Trophoblast cell (in vitro differentiated cells and primary cell): ENCODE measurements at regions not wholly inside any gene's neighbourhood (a gene's known extent, or its start where the extent isn't known, plus 50 kb on each side); places are given as distances from the start of the nearest gene placed in this dataset.

Experiments
- DNase-seq, 2 donors: peaks; one replicate each; pipeline ENCODE4 v3.0.0-alpha.2; 2016
- H2AFZ ChIP-seq: 2 replicates; pipeline ENCODE4 v1.6.1; 2013; ENCODE audit warnings: low read length, moderate library complexity, mild to moderate bottlenecking; ENCODE audit not compliant: insufficient read depth, poor library complexity
- H2AK5ac ChIP-seq: 2 replicates; pipeline ENCODE4 v1.6.1; 2013; ENCODE audit warnings: mild to moderate bottlenecking, low read length
- H2BK120ac ChIP-seq: 2 replicates; pipeline ENCODE4 v1.6.1; 2013; ENCODE audit warnings: low read length, mild to moderate bottlenecking, moderate library complexity; ENCODE audit not compliant: insufficient read depth, poor library complexity
- H2BK12ac ChIP-seq: 2 replicates; pipeline ENCODE4 v1.6.1; 2013; ENCODE audit warnings: mild to moderate bottlenecking, low read length, moderate library complexity
- H2BK5ac ChIP-seq: 2 replicates; pipeline ENCODE4 v1.6.1; 2013; ENCODE audit warnings: low read length, low read depth, moderate library complexity, mild to moderate bottlenecking; ENCODE audit not compliant: poor library complexity
- H3K14ac ChIP-seq: 2 replicates; pipeline ENCODE4 v1.6.1; 2013; ENCODE audit warnings: mild to moderate bottlenecking, low read length
- H3K18ac ChIP-seq: 2 replicates; pipeline ENCODE4 v1.6.1; 2013; ENCODE audit warnings: mild to moderate bottlenecking, low read length
- H3K23ac ChIP-seq: 2 replicates; pipeline ENCODE4 v1.6.1; 2013; ENCODE audit warnings: low read length
- H3K27ac ChIP-seq: 2 replicates; pipeline ENCODE4 v1.5.1; 2013; ENCODE audit warnings: low read depth, mild to moderate bottlenecking, inconsistent platforms, low read length, moderate library complexity
- H3K27me3 ChIP-seq: 2 replicates; pipeline ENCODE4 v1.6.1; 2013; ENCODE audit warnings: inconsistent platforms, mild to moderate bottlenecking, low read length, moderate library complexity; ENCODE audit not compliant: insufficient read depth
- H3K36me3 ChIP-seq, 2 experiments: 1 replicate in 1 of 2; 2 replicates in 1 of 2; pipeline ENCODE4 v1.6.1; 2013; ENCODE audit warnings: low read length in 2 of 2, mild to moderate bottlenecking in 2 of 2, moderate library complexity in 1 of 2; ENCODE audit not compliant: insufficient read depth in 2 of 2, control insufficient read depth in 1 of 2
- H3K4ac ChIP-seq: 2 replicates; pipeline ENCODE4 v1.6.1; 2013; ENCODE audit warnings: low read depth, mild to moderate bottlenecking, low read length, moderate library complexity
- H3K4me1 ChIP-seq, 2 experiments: 1 replicate in 1 of 2; 2 replicates in 1 of 2; pipeline ENCODE4 v1.6.1; 2013; ENCODE audit warnings: low read length in 2 of 2, mild to moderate bottlenecking in 2 of 2, moderate library complexity in 1 of 2; ENCODE audit not compliant: insufficient read depth in 2 of 2, control insufficient read depth in 1 of 2
- H3K4me2 ChIP-seq: 2 replicates; pipeline ENCODE4 v1.6.1; 2013; ENCODE audit warnings: inconsistent platforms, mild to moderate bottlenecking, low read length, moderate library complexity
- H3K4me3 ChIP-seq: 2 replicates; pipeline ENCODE4 v1.5.1; 2013; ENCODE audit warnings: mild to moderate bottlenecking, low read depth, low read length, inconsistent platforms
- H3K79me1 ChIP-seq: one replicate; pipeline ENCODE4 v1.6.1; 2013; ENCODE audit warnings: low read length
- H3K79me2 ChIP-seq: 2 replicates; pipeline ENCODE4 v1.6.1; 2013; ENCODE audit warnings: low read length, mild to moderate bottlenecking; ENCODE audit not compliant: control insufficient read depth, insufficient read depth, poor library complexity
- H3K9ac ChIP-seq: 2 replicates; pipeline ENCODE4 v1.6.1; 2013; ENCODE audit warnings: mild to moderate bottlenecking, low read length
- H3K9me3 ChIP-seq: 2 replicates; pipeline ENCODE4 v1.6.1; 2013; ENCODE audit warnings: low read depth, mild to moderate bottlenecking, control low read depth, inconsistent platforms, low read length; ENCODE audit not compliant: insufficient read depth
- H4K12ac ChIP-seq: 2 replicates; pipeline ENCODE4 v1.6.1; 2013; ENCODE audit warnings: low read depth, mild to moderate bottlenecking, low read length, moderate library complexity
- H4K8ac ChIP-seq: 2 replicates; pipeline ENCODE4 v1.6.1; 2013; ENCODE audit warnings: low read depth, mild to moderate bottlenecking, low read length, moderate library complexity
- H4K91ac ChIP-seq: one replicate; pipeline ENCODE4 v1.6.1; 2013; ENCODE audit warnings: low read depth, mild to moderate bottlenecking, low read length, moderate library complexity
- WGBS: extraction: QIAGEN DNeasy Blood & Tissue Kit; methylation state at CpG from one replicate; pipeline ENCODE4 v1.1.7; 2013; ENCODE audit warnings: missing lambda C conversion rate; ENCODE audit not compliant: insufficient read length, insufficient coverage; ENCODE audit errors: extremely low coverage; 5-methylcytosine and 5-hydroxymethylcytosine counted together

- H3K4me2 ChIP-seq: no peak overlapping the region
- DNase-seq: no peak
- H3K4ac ChIP-seq: no peak overlapping the region
- H3K9me3 ChIP-seq: no peaks in the 10 kb centered on the region
- no peaks in the 10 kb centered on the region for H3K79me1 ChIP-seq
- H3K14ac ChIP-seq: no peak overlapping the region
- no CpG with 5 or more reads among the region's 3 CpGs for WGBS
- H4K12ac ChIP-seq: no peak overlapping the region
- no peak overlapping the region for H2AK5ac ChIP-seq
- H2BK5ac ChIP-seq: no peak overlapping the region
- H3K4me3 ChIP-seq: no peak overlapping the region
- no peaks in the 10 kb centered on the region for H3K79me2 ChIP-seq
- no peak overlapping the region for H3K27ac ChIP-seq
- no peaks in the 10 kb centered on the region for H3K27me3 ChIP-seq
- no peak overlapping the region for H2AFZ ChIP-seq
- H2BK12ac ChIP-seq: no peak overlapping the region
- no peak overlapping the region for H3K9ac ChIP-seq
- H4K91ac ChIP-seq: no peak overlapping the region
- no peak overlapping the region for H3K23ac ChIP-seq
- no peak overlapping the region for H3K18ac ChIP-seq
- no peak overlapping the region for H2BK120ac ChIP-seq
- H4K8ac ChIP-seq: no peak overlapping the region
- H3K4me1 ChIP-seq: peaks cover 2 to 4% of the 10 kb centered on the region in 2 experiments
- no peaks in the 10 kb centered on the region for H3K36me3 ChIP-seq
These were observed 152.3 kb downstream of the DMRTA2 start for GRCh38 chr1:50270926-50271325.

- Histone ChIP-seq H3K4me2 (no peak overlapping the region), H2BK120ac (no peak overlapping the region), H3K27me3 (no peaks in the 10 kb centered on the region), H2AK5ac (no peak overlapping the region), H4K8ac (no peak overlapping the region), H3K27ac (no peak overlapping the region), H3K9me3 (no peaks in the 10 kb centered on the region), H3K4me1 (no peaks in the 10 kb centered on the region), H4K91ac (no peak overlapping the region), H3K4me3 (no peak overlapping the region), H3K4ac (no peak overlapping the region), H3K9ac (no peak overlapping the region), H3K14ac (no peak overlapping the region), H3K18ac (no peak overlapping the region), H3K79me2 (no peaks in the 10 kb centered on the region), H3K23ac (no peak overlapping the region), H2BK12ac (no peak overlapping the region), H2AFZ (no peak overlapping the region), H3K79me1 (no peaks in the 10 kb centered on the region), H4K12ac (no peak overlapping the region), H3K36me3 (no peaks in the 10 kb centered on the region), H2BK5ac (no peak overlapping the region)
- peak; percentile 20 to 54 for DNase-seq
- WGBS: no CpG with 5 or more reads among the region's 7 CpGs
These were observed 155.2 kb downstream of the DMRTA2 start for GRCh38 chr1:50268049-50268448.

- H3K4ac ChIP-seq: no peak overlapping the region
- no peak overlapping the region for H2AK5ac ChIP-seq
- H2BK120ac ChIP-seq: no peak overlapping the region
- H4K12ac ChIP-seq: no peak overlapping the region
- no peak overlapping the region for H3K14ac ChIP-seq
- no peaks in the 10 kb centered on the region for H3K4me1 ChIP-seq
- no peak overlapping the region for H3K4me2 ChIP-seq
- DNase-seq: no peak
- H3K4me3 ChIP-seq: no peak overlapping the region
- H2BK12ac ChIP-seq: no peak overlapping the region
- H2AFZ ChIP-seq: no peak overlapping the region
- H3K79me1 ChIP-seq: no peaks in the 10 kb centered on the region
- no peaks in the 10 kb centered on the region for H3K36me3 ChIP-seq
- no peak overlapping the region for H4K91ac ChIP-seq
- H3K23ac ChIP-seq: no peak overlapping the region
- H3K18ac ChIP-seq: no peak overlapping the region
- no peak overlapping the region for H2BK5ac ChIP-seq
- no peak overlapping the region for H3K9ac ChIP-seq
- H3K9me3 ChIP-seq: no peaks in the 10 kb centered on the region
- WGBS: no CpG with 5 or more reads among the region's 3 CpGs
- H4K8ac ChIP-seq: no peak overlapping the region
- H3K79me2 ChIP-seq: no peaks in the 10 kb centered on the region
- no peaks in the 10 kb centered on the region for H3K27me3 ChIP-seq
- H3K27ac ChIP-seq: no peak overlapping the region
These were observed 156.7 kb downstream of the DMRTA2 start for GRCh38 chr1:50266509-50266908.

- H3K4ac ChIP-seq: no peak overlapping the region
These were observed 157.1 kb downstream of the ELAVL4 start for GRCh38 chr1:50265790-50266314.

More at GRCh38 chr1:50265790-50266314, 157.1 kb downstream of the ELAVL4 start:
- Histone ChIP-seq H3K79me2 (no peaks in the 10 kb centered on the region), H3K14ac (no peak overlapping the region), H3K27ac (no peak overlapping the region), H3K4me1 (no peaks in the 10 kb centered on the region), H4K91ac (no peak overlapping the region), H3K36me3 (no peaks in the 10 kb centered on the region), H3K9ac (no peak overlapping the region), H3K4me2 (no peak overlapping the region), H3K23ac (no peak overlapping the region), H4K12ac (no peak overlapping the region), H2BK12ac (no peak overlapping the region), H3K4me3 (no peak overlapping the region), H2BK120ac (no peak overlapping the region), H2BK5ac (no peak overlapping the region), H3K27me3 (no peaks in the 10 kb centered on the region), H2AK5ac (no peak overlapping the region), H4K8ac (no peak overlapping the region), H3K9me3 (no peaks in the 10 kb centered on the region), H3K79me1 (no peaks in the 10 kb centered on the region), H3K18ac (no peak overlapping the region), H2AFZ (no peak overlapping the region)
- DNase-seq: peak in 1 of 2 donors; percentile 2
- no CpG with 5 or more reads among the region's 3 CpGs for WGBS
